GM19452 (cell line): ENCODE measurements at regions not wholly inside any gene's neighbourhood (a gene's known extent, or its start where the extent isn't known, plus 50 kb on each side); places are given as distances from the start of the nearest gene placed in this dataset.
"Not testable (repeated sequence)": the region's sequence is repeated elsewhere in the genome, so short reads cannot be mapped to it uniquely, and the experiment has no call there.

Experiments used
- ATAC-seq: cut with Tn5 transposase; IDR thresholded peaks from one replicate; pipeline ENCODE4 v1.9.1; 2021; ENCODE audit not compliant: unreplicated experiment

DNA sequence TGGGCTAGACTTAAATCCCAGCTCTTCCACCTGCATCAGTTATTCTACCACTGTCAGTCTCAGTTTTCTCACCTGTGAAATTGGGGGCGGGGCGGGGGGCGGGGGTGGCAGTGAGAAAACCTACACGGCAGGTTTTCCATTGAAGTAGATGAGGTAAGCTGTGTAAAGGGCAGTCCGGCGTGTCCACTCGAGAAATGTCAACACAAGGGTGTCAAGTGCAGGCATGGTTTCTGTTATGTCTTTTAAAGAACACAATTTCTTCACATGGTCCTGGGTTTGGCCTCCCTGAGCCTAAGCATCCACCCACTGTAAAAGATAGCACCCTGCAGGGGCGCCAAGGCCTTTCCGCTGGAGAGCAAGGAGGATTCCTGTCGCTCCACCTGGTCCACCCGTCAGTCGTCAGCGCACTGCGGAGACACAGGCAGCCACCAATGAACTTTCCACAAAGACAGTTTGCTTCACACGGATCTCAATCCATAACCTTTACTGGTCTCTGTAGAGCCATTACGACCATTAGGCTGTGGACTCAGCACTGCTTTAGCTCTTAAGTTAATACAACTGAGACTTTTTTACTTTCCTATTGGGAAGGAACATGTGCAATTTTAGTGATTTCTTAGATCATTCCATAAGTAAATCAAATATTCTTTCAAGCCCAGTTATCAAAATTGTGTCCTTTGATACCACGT, 99.5 kb upstream of the FOXB1 start:
- no peak for ATAC-seq

DNA sequence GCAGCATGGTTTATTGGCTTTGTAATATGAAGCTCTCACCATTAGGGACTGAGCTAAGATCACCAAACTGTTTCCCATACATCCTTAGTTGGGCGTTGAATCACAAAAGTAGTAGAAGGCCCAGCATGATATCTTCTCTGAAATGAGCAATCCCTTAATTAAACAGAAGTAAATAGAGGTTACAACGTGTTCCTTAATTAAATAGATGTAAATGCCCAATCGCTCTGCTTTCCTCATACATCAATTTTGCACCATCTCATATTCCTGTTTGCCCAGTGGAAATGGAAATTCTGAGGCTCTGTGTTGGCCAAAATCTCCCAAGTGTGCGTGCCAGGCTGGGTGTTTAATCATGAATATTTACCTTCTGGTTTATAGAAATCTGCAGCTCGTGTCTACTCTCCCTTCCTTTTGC, 107.4 kb upstream of the FOXB1 start:
- no peak for ATAC-seq

DNA sequence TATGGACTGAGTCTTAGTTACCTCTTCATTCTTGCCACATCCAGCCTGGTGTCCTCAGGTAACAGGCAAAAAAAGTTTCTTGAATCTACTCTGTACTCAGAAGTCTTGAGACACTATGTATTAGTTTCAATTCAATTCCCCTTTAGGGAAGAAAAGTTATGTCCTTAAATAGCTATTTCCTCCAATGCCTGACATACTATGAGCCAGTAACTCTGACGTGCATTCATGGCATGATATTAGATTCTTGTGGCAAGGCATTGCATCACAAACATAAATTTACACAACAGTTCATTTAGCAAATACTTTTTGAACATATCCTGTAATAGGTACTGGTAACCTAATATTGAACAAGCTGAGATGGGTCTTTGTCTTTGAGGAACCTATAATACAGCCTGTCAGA, 109.3 kb upstream of the FOXB1 start:
- no peak for ATAC-seq

DNA sequence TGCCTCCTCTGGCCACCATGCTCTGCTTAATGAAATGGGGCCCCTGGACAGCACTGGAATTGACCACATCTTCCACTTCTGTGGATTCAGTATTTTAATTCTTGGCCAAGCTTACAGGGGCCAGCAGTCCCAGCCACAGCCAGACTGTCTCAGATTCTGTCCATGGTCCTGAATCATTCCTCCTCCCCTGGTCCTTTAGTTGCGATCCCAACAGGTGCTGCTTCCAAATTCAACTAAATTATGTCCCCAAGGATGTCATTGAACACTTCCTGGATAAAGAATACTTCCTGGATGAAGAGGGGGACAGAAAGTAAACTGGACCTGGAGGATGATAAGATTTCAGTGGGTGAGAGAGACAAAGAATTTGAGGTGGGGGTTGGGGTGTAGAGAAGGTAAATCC, 111.1 kb upstream of the FOXB1 start:
- ATAC-seq: no peak

DNA sequence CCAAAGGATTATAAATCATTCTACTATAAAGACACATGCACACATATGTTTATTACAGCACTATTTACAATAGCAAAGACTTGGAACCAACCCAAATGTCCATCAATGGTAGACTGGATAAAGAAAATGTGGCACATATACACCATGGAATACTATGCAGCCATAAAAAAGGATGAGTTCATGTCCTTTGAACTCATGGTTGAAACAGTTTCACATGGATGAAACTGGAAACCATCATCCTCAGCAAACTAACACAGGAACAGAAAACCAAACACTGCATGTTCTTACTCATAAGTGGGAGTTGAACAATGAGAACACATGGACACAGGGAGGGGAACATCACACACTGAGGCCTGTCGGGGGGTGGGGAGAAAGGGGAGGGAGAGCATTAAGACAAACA, 116.2 kb upstream of the FOXB1 start:
- not testable (repeated sequence) for ATAC-seq

DNA sequence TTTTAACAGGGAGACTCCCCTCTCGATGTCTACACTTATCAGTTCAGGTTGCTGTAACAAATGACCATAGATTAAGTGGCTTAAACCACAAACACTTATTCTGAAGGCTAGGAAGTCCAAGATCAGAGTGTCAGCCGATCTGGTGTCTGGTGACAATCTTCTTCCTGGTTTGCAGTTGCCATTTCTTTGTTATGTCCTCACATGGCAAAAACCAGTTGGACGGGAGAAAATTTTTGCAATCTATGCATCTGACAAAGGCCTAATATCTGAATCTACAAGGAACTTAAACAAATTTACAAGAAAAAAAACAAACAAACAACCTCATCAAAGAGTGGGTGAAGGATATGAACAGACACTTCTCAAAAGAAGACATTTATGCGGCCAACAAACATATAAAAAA, 116.9 kb upstream of the FOXB1 start:
- no peak for ATAC-seq

DNA sequence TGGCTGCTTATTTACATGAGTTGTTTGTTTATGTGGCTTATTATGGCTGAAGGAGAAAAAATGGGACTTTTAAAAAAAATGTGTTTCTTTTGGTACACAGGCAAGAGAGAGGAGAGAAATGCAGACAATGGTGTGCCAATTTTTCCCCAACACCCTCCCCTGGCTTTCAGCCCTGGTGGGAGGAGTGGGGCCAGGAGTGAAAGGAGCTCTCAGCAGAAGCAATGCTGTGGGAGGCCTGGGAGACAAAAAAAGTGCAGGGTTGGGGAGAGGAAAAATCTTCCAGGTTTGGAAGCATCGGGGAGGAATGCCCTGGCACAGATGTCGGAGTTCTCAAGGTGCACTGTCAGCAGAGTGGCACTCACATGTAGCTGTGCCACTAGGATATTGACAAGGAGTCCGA, 117.7 kb upstream of the FOXB1 start:
- ATAC-seq: no peak

DNA sequence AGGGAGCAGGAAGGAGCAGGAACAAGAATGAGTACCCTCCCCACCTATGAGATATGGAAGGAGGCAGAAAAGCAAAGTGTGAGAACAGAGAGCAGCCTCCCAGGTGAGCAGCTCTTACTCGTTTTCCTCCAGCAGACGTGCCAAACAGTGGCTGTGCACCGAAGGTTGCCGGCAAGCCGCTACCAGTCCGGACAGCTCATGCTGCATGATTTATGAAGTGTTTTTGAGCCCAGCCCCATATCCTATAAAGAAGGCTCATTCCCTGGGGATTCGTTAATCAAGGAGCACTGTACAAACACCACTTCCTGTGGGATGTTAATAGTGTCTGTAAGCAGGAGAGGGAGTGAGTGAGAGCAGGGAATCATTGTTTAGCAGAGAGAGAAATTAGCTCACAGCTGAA, 118.3 kb upstream of the FOXB1 start:
- ATAC-seq: no peak

DNA sequence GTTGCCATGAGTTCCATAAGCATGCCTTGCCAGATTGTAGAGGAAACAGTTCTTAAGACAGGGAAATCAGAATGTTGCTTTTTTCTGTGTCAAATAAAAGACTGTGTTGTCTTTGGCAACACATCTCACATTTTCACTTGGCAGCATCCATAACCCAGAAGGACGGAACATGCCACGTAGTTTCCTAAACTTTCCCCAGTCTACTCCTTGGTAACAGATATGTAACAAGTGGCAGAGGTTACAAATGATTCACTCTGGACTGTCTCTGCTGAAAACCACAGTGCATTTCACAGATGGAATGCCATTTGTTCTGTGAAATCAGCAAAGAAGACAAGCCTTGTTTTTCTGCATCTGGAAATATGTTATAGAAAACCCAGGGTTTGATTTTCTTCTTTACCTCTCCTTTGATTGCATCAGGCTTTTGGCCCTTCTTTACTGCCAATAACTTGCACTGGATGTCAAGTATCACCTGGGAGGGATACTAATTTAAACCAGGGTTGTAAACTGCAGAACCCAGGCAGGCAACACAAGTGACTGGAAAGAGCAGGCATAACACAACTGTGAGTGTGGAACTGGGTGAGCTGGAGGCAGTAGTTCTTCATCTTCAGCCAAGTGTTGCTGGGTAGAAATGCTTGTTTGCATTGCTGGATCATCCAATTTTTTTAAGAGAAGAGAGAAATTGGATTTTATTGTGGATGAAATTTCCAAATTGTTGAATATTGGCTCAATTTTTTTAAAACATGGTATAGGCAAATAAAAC, 124.4 kb upstream of the FOXB1 start:
- no peak for ATAC-seq

DNA sequence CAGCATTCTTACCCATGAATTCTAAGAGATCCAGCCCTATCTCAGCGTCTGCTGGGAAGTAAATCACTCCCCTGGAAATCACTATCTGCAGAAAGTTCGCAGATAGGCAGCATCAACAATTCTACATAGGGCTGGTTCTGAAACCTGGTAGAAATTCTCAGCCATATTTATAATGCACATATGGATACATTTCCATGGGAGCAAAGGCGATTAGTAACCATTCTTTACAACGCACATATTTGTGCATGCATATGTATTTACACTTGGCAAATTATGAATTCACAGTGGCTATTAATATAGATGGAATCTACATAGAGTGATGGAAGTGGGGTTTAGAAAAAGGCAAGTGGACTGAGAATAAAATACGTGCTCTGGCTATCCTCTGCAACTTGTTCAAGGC, 128.0 kb upstream of the FOXB1 start:
- no peak for ATAC-seq

DNA sequence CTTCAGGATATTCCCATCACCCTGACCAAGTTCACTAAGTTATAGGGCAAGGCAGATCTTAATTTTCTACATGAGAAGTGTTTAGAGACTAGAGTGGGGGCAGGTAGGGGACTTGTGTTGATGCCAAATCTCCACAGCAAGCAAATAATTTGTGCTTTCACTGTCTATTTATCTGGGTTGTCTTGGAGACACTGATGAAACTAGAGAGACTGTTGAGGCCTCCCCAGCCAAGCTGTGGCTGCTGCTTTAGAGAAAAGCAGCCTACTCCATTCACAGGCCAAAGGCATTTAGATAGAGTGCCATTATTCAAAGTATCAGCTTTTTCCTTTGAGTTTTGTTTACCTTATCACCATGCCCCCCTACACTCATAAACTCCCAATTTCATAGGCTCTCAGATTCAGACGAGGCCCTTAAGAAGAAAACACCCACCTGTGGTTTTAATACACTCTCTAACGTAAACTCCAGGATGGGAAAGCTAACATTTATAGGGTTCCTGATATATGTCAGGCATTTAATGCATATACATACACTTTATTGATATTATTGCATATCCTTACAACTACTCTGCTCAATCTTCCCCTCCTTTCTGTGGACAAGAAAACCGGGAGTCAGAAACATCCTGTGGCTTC, 130.4 kb upstream of the FOXB1 start:
- no peak for ATAC-seq

DNA sequence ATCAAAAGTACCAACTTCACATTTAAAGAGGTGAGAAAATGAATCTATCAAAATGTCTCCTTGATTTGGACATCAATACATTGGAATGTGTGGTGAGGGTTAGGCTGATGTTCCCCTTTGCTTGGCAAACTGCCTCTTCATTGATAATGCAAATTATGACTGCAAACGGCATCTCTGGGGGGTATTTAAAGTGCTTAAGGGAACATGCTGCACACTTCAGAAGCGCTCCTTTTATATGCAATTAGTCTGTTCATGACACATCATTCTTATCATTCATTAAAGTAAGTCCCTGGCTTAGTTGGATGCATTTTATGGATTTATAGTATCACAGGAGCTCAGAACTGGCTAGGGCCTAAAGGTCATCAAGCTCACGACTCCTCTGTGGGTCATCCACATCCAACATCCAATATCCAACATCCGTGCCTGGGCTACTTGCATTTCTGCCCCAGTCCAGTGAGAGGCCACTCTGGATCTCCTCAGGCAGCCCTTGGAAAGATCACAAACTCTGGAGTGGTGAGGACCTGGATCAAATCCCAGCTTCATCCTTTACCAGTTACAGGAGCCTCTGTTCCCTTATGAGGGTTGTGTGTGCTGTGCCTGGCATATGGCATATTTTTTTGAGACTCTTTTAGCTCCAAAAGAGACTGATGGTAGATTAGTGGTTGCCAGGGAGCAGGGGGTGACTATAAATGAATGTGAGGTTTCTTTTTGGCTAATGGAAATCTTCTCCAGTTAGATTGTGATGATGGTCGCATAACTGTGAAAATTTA, 136.8 kb upstream of the FOXB1 start:
- ATAC-seq: no peak

DNA sequence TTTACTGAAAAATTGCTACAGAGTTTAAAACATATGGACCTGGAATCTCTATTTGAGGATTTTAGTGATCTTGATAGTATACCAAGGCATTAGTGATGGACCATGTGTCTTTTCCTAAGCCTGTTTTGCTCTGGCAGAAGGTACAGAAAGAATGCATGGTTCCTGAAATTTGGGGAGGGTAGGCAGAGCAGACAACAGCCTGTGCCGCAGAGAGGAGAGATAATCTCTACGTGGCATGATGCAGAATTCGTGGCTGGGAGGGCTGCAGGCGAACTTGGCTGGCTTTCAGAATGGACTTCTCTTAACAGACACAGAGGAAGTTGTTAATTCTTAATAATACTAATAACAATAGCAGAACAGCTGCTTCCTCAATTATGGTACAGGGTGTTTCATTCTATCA, 137.5 kb upstream of the FOXB1 start:
- ATAC-seq: no peak

DNA sequence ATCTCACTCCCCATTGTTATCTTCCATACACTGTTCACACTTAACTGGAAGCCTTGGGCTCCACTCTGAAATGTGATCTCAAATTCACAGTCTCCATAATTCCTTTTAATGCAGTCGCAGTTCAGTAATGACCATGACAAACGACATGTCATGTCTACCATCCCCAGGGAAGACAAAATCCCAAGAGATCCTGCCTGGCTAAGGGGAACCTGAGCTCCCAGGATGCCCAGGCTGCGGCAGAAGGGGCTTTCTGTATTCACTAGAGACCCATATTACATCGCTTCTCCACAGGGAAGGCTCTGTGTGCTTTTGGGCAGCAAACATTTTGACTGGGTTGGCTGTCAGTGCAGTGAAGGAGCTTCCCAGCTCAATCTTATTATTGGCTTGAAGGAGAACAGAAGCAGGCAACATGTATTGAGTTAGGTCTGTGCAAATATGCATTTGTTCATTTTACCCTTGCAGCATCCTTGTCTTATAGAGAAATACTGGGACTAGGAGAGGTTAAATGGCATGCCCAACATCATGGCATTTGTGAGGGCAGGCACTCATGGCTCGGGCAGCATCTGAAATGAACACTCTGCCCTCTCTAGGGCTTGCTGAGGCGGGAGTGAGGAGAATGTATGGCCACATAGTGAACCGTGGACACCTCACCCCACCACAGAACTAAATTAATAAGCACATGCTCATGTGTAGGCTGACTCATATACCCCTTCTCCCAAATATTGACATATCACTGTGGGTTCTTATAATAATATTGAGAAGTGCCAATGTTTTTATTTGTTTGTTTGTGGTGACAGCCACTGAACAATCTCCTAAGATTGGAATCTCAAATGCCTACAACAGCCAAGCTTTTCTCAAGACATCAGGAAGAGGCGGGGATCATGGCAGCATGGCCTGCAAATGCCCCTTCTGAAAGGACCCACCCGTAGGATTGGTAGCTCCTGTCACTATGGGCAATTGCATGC, 141.6 kb upstream of the FOXB1 start:
- no peak for ATAC-seq

DNA sequence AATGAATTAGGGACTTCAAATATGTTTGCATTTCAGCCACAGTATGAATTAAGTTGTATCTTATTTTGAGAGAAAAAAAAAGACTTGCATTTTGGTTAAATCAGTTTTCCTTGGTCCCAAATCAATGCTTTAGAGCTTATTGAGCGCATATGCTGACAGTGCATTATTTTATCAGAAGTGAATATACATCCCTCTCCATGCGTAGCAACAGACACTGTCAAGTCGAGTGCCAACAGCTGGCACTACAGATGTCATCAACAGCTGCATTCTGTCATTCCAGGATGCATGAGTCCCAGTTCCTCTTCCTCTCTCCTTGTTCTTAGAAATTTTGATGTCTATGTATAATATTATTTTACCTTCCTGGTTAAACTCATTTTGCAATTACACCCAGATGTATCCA, 156.1 kb upstream of the FOXB1 start:
- ATAC-seq: no peak

DNA sequence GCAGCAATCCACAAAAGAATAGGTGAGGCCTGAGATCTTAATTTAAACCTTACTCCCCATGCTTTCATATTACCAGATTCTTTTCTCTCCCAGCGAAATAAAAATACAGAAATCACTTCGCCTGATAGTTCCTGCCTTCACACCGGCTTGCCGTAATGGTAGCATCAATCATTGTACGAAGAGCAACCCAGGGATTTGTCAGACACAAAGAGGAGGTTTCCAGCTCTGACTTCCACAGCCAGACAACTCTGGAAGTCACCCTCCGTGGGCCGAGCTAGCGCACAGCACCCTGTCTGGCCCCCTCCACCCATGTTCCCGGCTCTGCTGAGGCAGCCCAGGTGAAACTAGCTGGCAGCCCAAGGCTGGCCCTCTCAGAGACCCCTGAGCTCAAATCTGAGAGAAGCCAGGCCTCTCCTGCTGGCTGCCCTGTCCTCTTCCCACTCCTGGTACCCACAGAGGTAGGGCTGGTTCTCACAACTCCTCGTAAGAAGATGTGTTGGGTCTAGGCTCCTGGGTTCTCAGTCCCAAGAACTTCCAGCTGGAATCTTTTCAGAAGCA, 156.9 kb upstream of the BNIP2 start:
- ATAC-seq: no peak

DNA sequence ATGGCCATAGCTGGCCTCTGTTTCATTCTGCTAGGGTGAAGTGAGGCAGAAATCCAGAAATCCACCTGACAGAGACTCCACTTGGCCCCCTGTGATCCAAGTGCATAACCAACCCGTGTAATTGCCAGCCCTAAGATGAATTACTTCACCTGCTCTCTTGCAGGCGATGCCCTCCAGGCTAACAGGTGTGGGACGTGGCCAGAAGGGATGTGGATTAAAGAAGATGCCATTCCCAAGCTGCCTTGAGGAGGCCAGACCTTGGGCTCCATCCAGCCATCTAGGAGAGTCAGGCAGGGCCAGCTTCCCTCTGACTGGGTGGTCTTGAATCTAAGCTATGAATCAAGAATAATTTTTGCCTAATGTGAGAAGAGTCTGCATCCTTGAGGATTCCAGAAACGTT, 154.5 kb upstream of the BNIP2 start:
- ATAC-seq: no peak

DNA sequence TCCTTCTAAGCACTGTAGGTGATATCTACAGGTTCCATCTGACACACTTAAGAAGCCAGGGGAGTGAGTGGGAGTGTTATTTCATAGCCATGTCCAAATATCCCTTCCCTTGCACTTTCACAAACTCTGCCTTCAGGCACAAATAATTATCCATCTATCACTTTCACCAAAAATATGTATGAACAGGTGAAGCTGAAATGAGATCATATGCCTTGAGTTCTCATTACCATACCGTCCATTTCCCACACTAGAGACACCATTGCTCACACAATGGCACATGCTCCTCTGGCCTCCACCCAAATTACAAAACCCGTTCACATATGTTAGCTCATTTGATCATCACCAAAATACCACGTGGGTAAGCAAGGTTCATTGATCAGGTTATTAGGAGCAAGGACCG, 151.9 kb upstream of the BNIP2 start:
- no peak for ATAC-seq

DNA sequence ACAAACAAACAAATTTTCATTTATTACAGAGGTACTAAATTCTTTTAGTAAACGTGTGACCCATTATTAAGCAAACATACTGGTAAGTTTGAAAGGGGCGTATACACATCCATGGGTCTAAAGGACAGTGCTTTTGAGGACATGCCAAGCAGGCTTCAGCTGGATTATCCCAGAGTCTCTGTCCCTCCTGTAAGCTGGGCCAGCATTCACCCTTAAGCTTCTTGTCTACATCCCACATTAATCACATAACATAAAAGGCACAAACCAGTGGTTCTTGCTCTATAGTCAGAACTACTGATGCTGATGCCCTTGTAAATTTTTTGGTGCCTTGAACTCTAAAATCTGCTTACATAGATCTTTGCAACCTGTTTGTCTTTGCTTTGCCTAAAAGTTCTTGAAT, 150.8 kb upstream of the BNIP2 start:
- ATAC-seq: no peak

DNA sequence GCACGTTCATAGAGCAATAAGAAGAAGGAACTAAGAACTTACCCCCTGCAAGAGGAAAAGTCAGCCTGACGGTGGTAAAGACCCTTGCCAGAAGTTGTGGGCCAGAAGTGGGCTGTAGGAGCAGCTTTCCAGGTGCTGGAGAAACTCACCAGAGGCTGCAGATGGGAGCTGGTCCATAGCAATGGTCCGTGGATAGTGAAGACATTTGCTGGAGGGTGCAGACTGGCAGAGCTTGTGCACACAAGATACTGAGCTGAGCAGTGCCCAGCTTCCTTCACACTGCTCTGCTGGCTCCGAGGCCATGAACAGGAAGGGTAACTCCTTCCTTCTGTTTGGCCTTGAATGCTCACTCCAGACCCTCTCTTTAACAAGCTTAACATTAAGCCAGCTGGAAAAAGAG, 149.8 kb upstream of the BNIP2 start:
- ATAC-seq: no peak
